Stimulated activated CD4-positive, alpha-beta T cell treated with anti-CD3 and anti-CD28 coated beads, Interleukin-1b, Interleukin-23, amount 100 ng/mL, for 24 hours (primary cell): ENCODE measurements at regions not wholly inside any gene's neighbourhood (a gene's known extent, or its start where the extent isn't known, plus 50 kb on each side); places are given as distances from the start of the nearest gene placed in this dataset.
"Not testable (repeated sequence)": the region's sequence is repeated elsewhere in the genome, so short reads cannot be mapped to it uniquely, and the experiment has no call there.

Source experiments
- DNase-seq, 4 experiments: peaks; one replicate each; pipeline ENCODE4 v3.0.0-alpha.2; 2020; ENCODE audit warnings: low read depth in 4 of 4, low spot score in 1 of 4

DNA sequence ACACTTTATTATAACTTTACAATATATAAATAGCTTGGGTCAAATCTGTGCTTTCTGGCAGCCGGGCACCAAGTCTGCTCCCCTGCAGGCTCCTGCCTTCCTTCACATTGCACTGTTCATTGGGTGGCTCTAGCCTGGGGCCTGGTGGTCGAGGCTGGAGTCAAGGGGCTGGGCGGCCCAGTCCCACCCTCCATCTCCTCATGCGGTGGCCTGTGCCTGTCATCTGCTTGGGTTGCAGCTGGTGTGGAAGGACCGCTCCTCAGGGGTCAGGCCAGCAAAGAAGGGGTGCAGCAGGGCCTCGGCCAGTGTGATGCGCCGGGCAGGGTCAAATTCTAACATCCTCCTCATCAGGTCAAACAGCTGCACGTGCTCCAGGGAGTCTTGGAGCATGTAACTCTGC, 106.7 kb upstream of the SLC24A2 start:
- DNase-seq, result not testable (repeated sequence)

DNA sequence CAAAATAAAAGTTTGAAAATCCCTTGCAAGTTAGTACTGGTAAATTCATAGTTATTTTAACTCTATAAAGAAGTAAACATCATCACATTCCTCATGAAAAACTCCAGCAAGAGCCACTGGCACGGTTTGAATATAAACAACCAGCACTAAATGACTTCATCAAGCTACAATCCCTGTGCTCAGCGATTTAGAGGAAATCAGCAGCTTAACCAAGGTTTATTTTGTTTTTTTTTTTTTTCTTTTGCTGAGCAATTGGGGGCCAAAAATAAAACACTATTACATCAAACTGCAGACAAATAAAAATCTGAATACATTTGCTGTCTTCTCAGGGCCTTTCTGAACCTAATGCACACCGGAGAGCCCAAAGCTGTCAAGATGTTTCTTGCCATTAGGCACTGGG, 106.2 kb upstream of the SLC24A2 start:
- DNase-seq, result no peak

DNA sequence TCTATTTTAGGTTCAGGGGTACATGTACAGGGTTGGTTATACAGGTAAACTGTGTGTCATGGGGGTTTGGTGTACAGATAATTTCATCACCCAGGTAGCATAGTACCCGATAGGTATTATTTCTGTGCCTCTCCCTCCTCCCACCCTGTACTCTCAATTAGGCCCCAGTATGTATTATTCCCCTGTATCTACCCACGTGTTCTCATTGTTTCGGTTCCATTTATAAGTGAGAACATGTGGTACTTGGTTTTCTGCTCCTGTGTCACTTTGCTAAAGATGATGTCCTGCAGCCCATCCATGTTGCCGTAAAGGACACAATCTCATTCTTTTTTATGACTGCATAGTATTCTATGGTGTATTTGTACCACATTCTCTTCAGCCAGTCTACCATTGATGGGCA, 96.8 kb upstream of the SLC24A2 start:
- DNase-seq, result no peak

DNA sequence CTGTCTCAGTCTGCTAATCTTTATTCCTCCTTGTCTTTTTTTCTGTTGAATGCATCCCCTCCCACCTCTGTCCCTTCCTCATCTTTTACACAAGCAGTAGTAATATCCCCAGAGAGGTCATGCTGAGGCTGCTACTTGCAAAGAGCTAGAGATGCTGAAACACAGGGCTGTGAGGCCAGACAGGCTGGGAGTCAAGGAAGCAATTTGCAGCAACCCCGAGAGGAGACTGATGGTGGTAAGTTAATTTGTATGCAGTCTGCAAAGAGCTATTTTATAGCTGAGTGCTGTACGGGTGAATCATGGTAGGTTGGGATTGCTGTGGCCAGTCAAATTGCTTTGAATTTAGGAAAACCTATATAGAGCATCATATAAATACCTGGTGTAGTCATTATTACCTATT, 90.2 kb upstream of the SLC24A2 start:
- DNase-seq, result no peak

DNA sequence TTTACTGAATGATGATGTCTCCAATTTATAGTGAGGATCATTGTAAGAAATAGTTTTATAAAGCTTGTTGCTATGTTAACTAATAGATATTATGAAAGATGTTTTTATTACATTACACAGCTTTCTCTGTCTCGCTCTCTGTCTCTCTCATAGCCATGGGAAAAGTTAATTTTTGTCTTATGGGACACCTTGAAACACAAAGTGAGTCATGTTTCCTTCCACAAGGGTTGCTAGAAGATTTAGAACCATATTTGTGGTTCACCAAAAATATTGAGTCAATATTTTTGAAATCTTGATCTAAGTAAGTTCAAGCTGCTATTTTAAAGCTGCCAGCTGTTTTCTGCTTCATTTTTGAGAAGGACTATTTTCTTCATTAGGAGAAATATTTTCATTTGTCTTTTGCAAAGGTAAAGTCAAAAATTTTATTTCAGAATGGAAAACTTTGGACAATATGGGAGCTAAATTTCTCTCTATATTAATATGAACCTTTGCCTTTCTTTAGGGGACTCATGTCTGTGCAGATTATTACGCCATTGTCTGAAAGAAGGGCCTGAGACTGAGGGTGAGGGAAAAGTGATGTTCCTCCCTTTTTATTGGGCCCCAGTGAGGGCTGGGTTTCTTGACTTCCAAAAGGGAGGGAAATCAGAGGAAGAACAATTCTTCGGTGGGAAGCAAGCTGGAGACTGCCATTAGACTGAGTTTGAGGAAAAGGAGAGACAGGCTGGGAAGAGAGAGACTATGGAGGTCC, 87.9 kb upstream of the SLC24A2 start:
- no peak for DNase-seq

DNA sequence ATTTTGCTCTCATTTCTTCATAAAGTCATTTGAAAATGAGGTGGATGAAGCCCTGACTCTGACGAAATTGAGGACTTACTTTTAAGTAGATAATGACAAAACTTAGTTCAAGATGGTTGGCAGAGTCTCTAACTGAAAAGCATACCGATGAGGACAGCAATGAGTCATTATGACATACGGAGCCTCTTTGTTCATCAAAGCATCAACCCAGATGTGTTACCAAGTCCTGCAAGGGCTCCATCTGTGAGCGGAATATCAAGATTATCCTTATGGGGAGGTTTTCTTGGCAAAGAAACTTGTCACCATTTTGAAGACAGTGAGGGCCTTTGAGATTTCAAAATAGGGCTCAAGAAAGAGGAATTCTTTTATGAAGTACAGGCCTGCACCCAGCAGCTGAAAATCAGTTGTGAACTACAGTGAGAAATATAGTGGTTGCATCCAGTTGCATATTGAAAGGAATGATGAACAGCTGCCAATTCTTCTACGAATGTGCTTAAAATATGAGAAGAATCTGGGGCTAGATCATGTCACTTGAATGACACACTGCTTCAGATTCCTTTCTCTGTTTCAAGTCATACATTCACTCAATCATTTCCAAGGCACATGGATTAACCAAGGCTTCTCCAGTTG, 86.6 kb upstream of the SLC24A2 start:
- DNase-seq, result no peak

DNA sequence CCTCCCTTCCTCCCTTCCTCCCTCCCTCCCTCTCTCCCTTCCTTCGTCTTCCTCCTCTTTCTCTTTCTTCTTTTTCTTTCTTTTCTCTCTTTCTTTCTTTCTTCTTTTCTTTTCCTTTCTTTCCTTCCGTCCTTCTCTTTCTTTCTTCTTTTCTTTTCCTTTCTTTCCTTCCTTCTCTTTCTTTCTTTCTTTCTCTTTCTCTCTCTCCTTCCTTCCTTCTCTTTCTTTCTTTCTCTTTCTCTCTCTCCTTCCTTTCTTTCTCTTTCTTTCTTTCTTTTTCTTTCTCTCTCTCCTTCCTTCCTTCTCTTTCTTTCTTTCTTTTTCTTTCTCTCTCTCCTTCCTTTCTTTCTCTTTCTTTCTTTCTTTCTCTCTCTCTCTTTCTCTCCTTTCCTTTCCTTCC, 84.4 kb upstream of the SLC24A2 start:
- not testable (repeated sequence) for DNase-seq

DNA sequence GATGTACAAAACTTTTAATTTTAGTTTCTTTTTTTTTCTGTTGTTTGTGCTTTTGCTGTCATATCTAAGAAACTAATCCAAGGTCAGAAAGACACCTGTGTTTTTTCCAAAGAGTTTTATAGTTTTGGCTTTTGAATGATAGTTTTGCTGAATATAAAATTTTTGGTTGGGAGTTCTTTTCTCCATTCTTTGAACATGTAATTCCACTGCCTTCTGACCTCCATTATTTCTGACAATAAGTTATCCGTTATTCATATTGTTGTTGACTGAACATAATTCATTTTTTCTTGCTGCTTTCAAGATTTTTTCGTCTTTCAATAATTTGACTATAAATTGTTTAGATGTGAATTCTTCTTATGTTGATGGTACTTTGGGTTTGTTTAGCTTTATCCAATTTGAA, 82.2 kb upstream of the SLC24A2 start:
- DNase-seq, result no peak

DNA sequence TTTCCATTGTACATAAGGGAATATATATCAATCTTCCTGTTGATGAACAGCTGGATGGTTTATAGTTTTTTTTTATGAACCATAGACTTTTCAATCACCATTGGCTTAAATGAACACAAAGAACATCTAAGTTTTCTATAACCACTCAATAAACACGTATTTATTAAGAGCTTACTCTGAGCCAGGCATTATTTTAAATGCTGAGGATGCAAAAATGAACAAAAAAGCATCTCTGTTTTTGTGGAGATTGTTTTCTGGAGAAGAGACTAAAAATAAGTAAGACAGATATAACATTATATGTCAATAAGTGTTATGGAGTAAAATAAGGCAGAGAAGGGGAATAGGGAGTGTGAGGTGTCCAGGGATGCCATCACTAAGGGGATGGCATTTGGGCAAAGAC, 52.1 kb upstream of the SLC24A2 start:
- no peak for DNase-seq
